Glutamatergic neuron (in vitro differentiated cells): ENCODE measurements at regions not wholly inside any gene's neighbourhood (a gene's known extent, or its start where the extent isn't known, plus 50 kb on each side); places are given as distances from the start of the nearest gene placed in this dataset.

Experiments
- DNase-seq: peaks from one replicate; pipeline ENCODE4 v3.0.0; 2022
- H3K27ac Mint-ChIP-seq: one replicate; pipeline ENCODE4 v1.8.0; 2020; ENCODE audit warnings: mild to moderate bottlenecking, mixed read lengths, inconsistent platforms; ENCODE audit not compliant: unreplicated experiment
- H3K27me3 Mint-ChIP-seq: one replicate; pipeline ENCODE4 v1.8.0; 2020; ENCODE audit warnings: mild to moderate bottlenecking, moderate library complexity, mixed read lengths, inconsistent platforms; ENCODE audit not compliant: unreplicated experiment
- H3K36me3 Mint-ChIP-seq: one replicate; pipeline ENCODE4 v1.8.0; 2020; ENCODE audit warnings: mild to moderate bottlenecking, mixed read lengths, inconsistent platforms; ENCODE audit not compliant: unreplicated experiment
- H3K4me1 Mint-ChIP-seq: one replicate; pipeline ENCODE4 v1.8.0; 2020; ENCODE audit warnings: mild to moderate bottlenecking, low read depth, mixed read lengths, inconsistent platforms; ENCODE audit not compliant: unreplicated experiment
- H3K4me3 Mint-ChIP-seq: one replicate; pipeline ENCODE4 v1.8.0; 2020; ENCODE audit warnings: mild to moderate bottlenecking, mixed read lengths, inconsistent platforms; ENCODE audit not compliant: unreplicated experiment
- H3K9me3 Mint-ChIP-seq: one replicate; pipeline ENCODE4 v1.8.0; 2020; ENCODE audit warnings: mild to moderate bottlenecking, moderate library complexity, mixed read lengths, inconsistent platforms; ENCODE audit not compliant: unreplicated experiment
- CTCF ChIP-seq: fragments of 200-600 bp; sonication (generic); IDR thresholded peaks from one replicate; pipeline ENCODE4 v1.5.0; 2021; ENCODE audit not compliant: partially characterized antibody, unreplicated experiment

- H3K27ac Mint-ChIP-seq: no peak overlapping the region
- H3K4me1 Mint-ChIP-seq: peaks cover 2% of the 10 kb centered on the region
- peaks cover 3% of the 10 kb centered on the region for H3K27me3 Mint-ChIP-seq
- H3K36me3 Mint-ChIP-seq: no peaks in the 10 kb centered on the region
- TF ChIP-seq CTCF: no peak
- H3K9me3 Mint-ChIP-seq: no peaks in the 10 kb centered on the region
- no peak overlapping the region for H3K4me3 Mint-ChIP-seq
- DNase-seq: no peak
Measured at GRCh38 chr13:44137466-44137865, 236.2 kb upstream of the SERP2 start.

DNA sequence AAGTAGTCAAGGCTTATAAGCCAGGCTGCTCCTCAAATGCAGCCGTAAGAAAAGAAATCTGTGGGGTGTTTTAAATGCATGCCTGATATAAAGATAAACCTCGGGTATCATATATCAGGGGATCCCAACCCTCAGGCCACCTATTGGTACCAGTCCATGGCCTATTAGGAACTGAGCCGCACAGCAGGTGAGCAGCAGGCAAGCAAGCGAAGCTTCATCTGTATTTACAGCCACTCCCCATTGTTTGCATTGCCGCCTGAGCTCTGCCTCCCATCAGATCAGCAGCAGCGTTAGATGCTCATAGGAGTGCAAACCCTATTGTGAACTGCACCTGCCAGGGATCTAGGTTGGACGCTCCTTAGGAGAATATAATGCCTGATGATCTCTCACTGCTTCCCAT, 233.5 kb upstream of the SERP2 start:
- Mint-ChIP-seq H3K9me3 (no peaks in the 10 kb centered on the region), H3K4me3 (no peak overlapping the region), H3K27me3 (peaks cover 3% of the 10 kb centered on the region), H3K36me3 (no peaks in the 10 kb centered on the region), H3K27ac (no peak overlapping the region), H3K4me1 (peaks cover 3% of the 10 kb centered on the region)
- DNase-seq: no peak
- no peak for TF ChIP-seq CTCF

GRCh38 chr13:44140888-44141724, 232.5 kb upstream of the SERP2 start:
- Mint-ChIP-seq H3K27me3 (peaks cover 3% of the 10 kb centered on the region), H3K9me3 (peaks cover 2% of the 10 kb centered on the region), H3K27ac (peak overlapping the region; percentile 93), H3K4me1 (peaks cover 3% of the 10 kb centered on the region), H3K36me3 (no peaks in the 10 kb centered on the region), H3K4me3 (peak overlapping the region; percentile 87)
- DNase-seq: no peak
- no peak for TF ChIP-seq CTCF

- no peaks in the 10 kb centered on the region for H3K36me3 Mint-ChIP-seq
- H3K4me3 Mint-ChIP-seq: peak overlapping the region; percentile 94
- no peak for TF ChIP-seq CTCF
- peaks cover 3% of the 10 kb centered on the region for H3K4me1 Mint-ChIP-seq
- H3K27me3 Mint-ChIP-seq: peaks cover 3% of the 10 kb centered on the region
- H3K9me3 Mint-ChIP-seq: peaks cover 2% of the 10 kb centered on the region
- peak; percentile 100 for DNase-seq
- peak overlapping the region; percentile 93 for H3K27ac Mint-ChIP-seq
Measured at GRCh38 chr13:44141725-44142539, 231.7 kb upstream of the SERP2 start.

- TF ChIP-seq CTCF: no peak
- Mint-ChIP-seq H3K9me3 (peaks cover 2% of the 10 kb centered on the region), H3K27ac (peak overlapping the region; percentile 86), H3K4me1 (peaks cover 3% of the 10 kb centered on the region), H3K36me3 (no peaks in the 10 kb centered on the region), H3K27me3 (peaks cover 3% of the 10 kb centered on the region), H3K4me3 (peak overlapping the region; percentile 94)
- no peak for DNase-seq
Measured at GRCh38 chr13:44142540-44142867, 231.1 kb upstream of the SERP2 start.
